ENCODE measurements at regions not wholly inside any gene's neighbourhood (a gene's known extent, or its start where the extent isn't known, plus 50 kb on each side); places are given as distances from the start of the nearest gene placed in this dataset.
"Not testable (repeated sequence)": the region's sequence is repeated elsewhere in the genome, so short reads cannot be mapped to it uniquely, and the experiment has no call there.

GRCh38 chr4:3935406-3935805, 169.2 kb downstream of the ADRA2C start:
- DNase-seq = not testable (repeated sequence)

GRCh38 chr4:3936184-3936583, 170.0 kb downstream of the ADRA2C start:
- DNase-seq = no peak

- DNase-seq = not testable (repeated sequence)
These were observed 171.8 kb downstream of the ADRA2C start for GRCh38 chr4:3937849-3938562.

- not testable (repeated sequence) for DNase-seq
These were observed 172.5 kb downstream of the ADRA2C start for GRCh38 chr4:3938676-3939075.

- DNase-seq = not testable (repeated sequence)
These were observed 173.9 kb downstream of the ADRA2C start for GRCh38 chr4:3939954-3940591.

- DNase-seq = not testable (repeated sequence)
These were observed 175.7 kb downstream of the ADRA2C start for GRCh38 chr4:3941735-3942522.

GRCh38 chr4:3942569-3942971, 176.4 kb downstream of the ADRA2C start:
- peak; percentile 54 for DNase-seq

- not testable (repeated sequence) for DNase-seq
These were observed 176.9 kb downstream of the ADRA2C start for GRCh38 chr4:3943051-3943450.

- no peak for DNase-seq
These were observed 179.5 kb downstream of the ADRA2C start for GRCh38 chr4:3945511-3946290.

GRCh38 chr4:3946553-3946952, 180.4 kb downstream of the ADRA2C start:
- not testable (repeated sequence) for DNase-seq

GRCh38 chr4:3947761-3948160, 181.6 kb downstream of the ADRA2C start:
- DNase-seq = not testable (repeated sequence)

GRCh38 chr4:3948210-3948609, 182.0 kb downstream of the ADRA2C start:
- DNase-seq = not testable (repeated sequence)

- peak; percentile 39 for DNase-seq
These were observed 183.7 kb downstream of the ADRA2C start for GRCh38 chr4:3949916-3950315.

GRCh38 chr4:3952443-3953139, 186.4 kb downstream of the ADRA2C start:
- not testable (repeated sequence) for DNase-seq

GRCh38 chr4:3953140-3953489, 186.9 kb downstream of the ADRA2C start:
- DNase-seq = not testable (repeated sequence)

- DNase-seq = peak; percentile 78
These were observed 188.5 kb downstream of the ADRA2C start for GRCh38 chr4:3954540-3955320.

GRCh38 chr4:3955321-3956164, 189.4 kb downstream of the ADRA2C start:
- DNase-seq = peak; percentile 99

- DNase-seq = not testable (repeated sequence)
These were observed 190.1 kb downstream of the ADRA2C start for GRCh38 chr4:3956165-3956867.

GRCh38 chr4:3961091-3961672, 195.0 kb downstream of the ADRA2C start:
- not testable (repeated sequence) for DNase-seq

Data from right hindlimb (tissue), 1 donor.